ENCODE measurements at regions not wholly inside any gene's neighbourhood (a gene's known extent, or its start where the extent isn't known, plus 50 kb on each side); places are given as distances from the start of the nearest gene placed in this dataset.
"Not testable (repeated sequence)": the region's sequence is repeated elsewhere in the genome, so short reads cannot be mapped to it uniquely, and the experiment has no call there.

- H3K4me1 ChIP-seq (ENCODE audit: control insufficient read depth in 1 of 2, insufficient read depth in 2 of 2, low read length in 2 of 2): no peaks in the 10 kb centered on the region
- no peak overlapping the region for H3K27ac Mint-ChIP-seq
- no peak for DNase-seq
- H3K9me3 ChIP-seq (replicated peaks in 1 of 2; ENCODE audit: control insufficient read depth in 1 of 2, insufficient read depth in 1 of 2, low read length in 2 of 2): peaks cover 10 to 22% of the 10 kb centered on the region in 2 donors
- no peak overlapping the region for H2AFZ ChIP-seq (ENCODE audit: insufficient read depth, low read depth, low read length, poor library complexity, severe bottlenecking)
- no peak overlapping the region for H3K4me2 ChIP-seq (replicated peaks; ENCODE audit: extremely low read depth, low read length, poor library complexity, severe bottlenecking)
- no peak overlapping the region for H3K4me3 ChIP-seq (replicated peaks in 1 of 3; ENCODE audit: low read depth in 2 of 3, low read length in 3 of 3)
- no peak for TF ChIP-seq CTCF (IDR thresholded peaks at IDR 0.05)
- H3K9ac ChIP-seq (ENCODE audit: insufficient read depth, low read length, poor library complexity, severe bottlenecking): no peak overlapping the region
- no peaks in the 10 kb centered on the region for H3K27me3 Mint-ChIP-seq (ENCODE audit: low read depth in 3 of 3)
- H3K4me1 Mint-ChIP-seq: no peaks in the 10 kb centered on the region
- no peak overlapping the region for H3K4me3 Mint-ChIP-seq
- intact Hi-C loops (cut with micrococcal nuclease): no loop called here
- H3K36me3 ChIP-seq (replicated peaks in 1 of 2; ENCODE audit: control insufficient read depth in 1 of 2, insufficient read depth in 2 of 2, low read length in 2 of 2): no peaks in the 10 kb centered on the region
- no peaks in the 10 kb centered on the region for H3K36me3 Mint-ChIP-seq
- H4K20me1 ChIP-seq (ENCODE audit: insufficient read depth, low read length): no peaks in the 10 kb centered on the region
- no peaks in the 10 kb centered on the region for H3K27me3 ChIP-seq (ENCODE audit: control insufficient read depth in 2 of 2, insufficient read depth in 2 of 2, low read length in 2 of 2)
- no peak overlapping the region for H3K27ac ChIP-seq (ENCODE audit: low read depth in 1 of 2, low read length in 2 of 2)
- no peaks in the 10 kb centered on the region for H3K79me2 ChIP-seq (ENCODE audit: insufficient read depth, low read length)
- peaks cover 14 to 41% (median 23%) of the 10 kb centered on the region in 7 donors for H3K9me3 Mint-ChIP-seq
Observed at GRCh38 chrX:65072590-65072989, 96.3 kb upstream of the ZC4H2 start.

- H3K4me2 ChIP-seq (replicated peaks; ENCODE audit: extremely low read depth, low read length, poor library complexity, severe bottlenecking); H3K4me3 Mint-ChIP-seq; H3K4me1 ChIP-seq (ENCODE audit: control insufficient read depth in 1 of 2, insufficient read depth in 2 of 2, low read length in 2 of 2); H3K9me3 ChIP-seq (replicated peaks in 1 of 2; ENCODE audit: control insufficient read depth in 1 of 2, insufficient read depth in 1 of 2, low read length in 2 of 2); H4K20me1 ChIP-seq (ENCODE audit: insufficient read depth, low read length); H3K36me3 Mint-ChIP-seq; H3K79me2 ChIP-seq (ENCODE audit: insufficient read depth, low read length); H3K4me1 Mint-ChIP-seq; H3K9ac ChIP-seq (ENCODE audit: insufficient read depth, low read length, poor library complexity, severe bottlenecking); H2AFZ ChIP-seq (ENCODE audit: insufficient read depth, low read depth, low read length, poor library complexity, severe bottlenecking); H3K36me3 ChIP-seq (replicated peaks in 1 of 2; ENCODE audit: control insufficient read depth in 1 of 2, insufficient read depth in 2 of 2, low read length in 2 of 2); H3K4me3 ChIP-seq (replicated peaks in 1 of 3; ENCODE audit: low read depth in 2 of 3, low read length in 3 of 3); DNase-seq; H3K27me3 Mint-ChIP-seq (ENCODE audit: low read depth in 3 of 3); H3K27ac Mint-ChIP-seq; intact Hi-C loops (cut with micrococcal nuclease); H3K27ac ChIP-seq (ENCODE audit: low read depth in 1 of 2, low read length in 2 of 2); H3K27me3 ChIP-seq (ENCODE audit: control insufficient read depth in 2 of 2, insufficient read depth in 2 of 2, low read length in 2 of 2): not testable (repeated sequence)
- WGBS (ENCODE audit: insufficient coverage): 97% methylated on average over 10 of the region's 14 CpGs
- peaks cover 3 to 19% (median 10%) of the 10 kb centered on the region in 7 donors for H3K9me3 Mint-ChIP-seq
Observed at GRCh38 chrX:65058626-65059025, 82.4 kb upstream of the ZC4H2 start.

All from CD14-positive monocyte (primary cell).